Caco-2 (cell line): ENCODE measurements at regions not wholly inside any gene's neighbourhood (a gene's known extent, or its start where the extent isn't known, plus 50 kb on each side); places are given as distances from the start of the nearest gene placed in this dataset.

Experiments
- BruUV-seq: library from RNA; stranded (reverse); fragments of 400-500 nt; replicated peaks from 2 replicates; lab custom pipeline; 2021; lab: Mats Ljungman, UMichigan
- CTCF ChIA-PET: fragments of 300-600 bp; sonication (Branson Sonifier 250); formaldehyde crosslinking; loops from one replicate; lab custom pipeline; 2022; ENCODE audit warnings: antibody characterized with exemption; lab: Charles Lee
- POLR2A ChIA-PET: fragments of 300-600 bp; sonication (Branson Sonifier 250); formaldehyde crosslinking; loops from one replicate; lab custom pipeline; 2022; ENCODE audit warnings: antibody characterized with exemption; lab: Charles Lee
- DNase-seq, 2 experiments: peaks; one replicate each; pipeline versions ENCODE4 v3.0.0 to v3.0.0-alpha.2; 2020 to 2022
- H3K27me3 ChIP-seq: replicated peaks from 2 replicates; pipeline ENCODE4 v1.6.0; 2011; ENCODE audit warnings: low read length; ENCODE audit not compliant: control insufficient read depth, insufficient read depth
- H3K36me3 ChIP-seq: 2 replicates; pipeline ENCODE4 v1.5.1; 2011; ENCODE audit warnings: low read length; ENCODE audit not compliant: control insufficient read depth, insufficient read depth
- H3K4me1 ChIP-seq: fragments of 250-450 bp; sonication (Bioruptor Pico); 2 replicates; pipeline ENCODE4 v1.5.1; 2020; ENCODE audit warnings: mild to moderate bottlenecking
- H3K4me3 ChIP-seq: 2 replicates; pipeline ENCODE4 v1.5.1; 2011; ENCODE audit warnings: low read depth, mild to moderate bottlenecking, control low read depth, low read length
- H3K9me3 ChIP-seq: fragments of 250-450 bp; sonication (Bioruptor Pico); 2 replicates; pipeline ENCODE4 v1.5.1; 2020; ENCODE audit warnings: mild to moderate bottlenecking, moderate library complexity
- H3K27ac Mint-ChIP-seq: one replicate; pipeline ENCODE4 v1.8.0; 2022; ENCODE audit warnings: mixed read lengths; ENCODE audit not compliant: unreplicated experiment
- H3K27me3 Mint-ChIP-seq: one replicate; pipeline ENCODE4 v1.8.0; 2022; ENCODE audit warnings: mixed read lengths; ENCODE audit not compliant: insufficient read depth, unreplicated experiment
- H3K36me3 Mint-ChIP-seq: one replicate; pipeline ENCODE4 v1.8.0; 2022; ENCODE audit warnings: mild to moderate bottlenecking, mixed read lengths; ENCODE audit not compliant: insufficient read depth, unreplicated experiment
- H3K4me1 Mint-ChIP-seq: one replicate; pipeline ENCODE4 v1.8.0; 2022; ENCODE audit warnings: low read depth, mixed read lengths; ENCODE audit not compliant: unreplicated experiment
- H3K4me3 Mint-ChIP-seq: one replicate; pipeline ENCODE4 v1.8.0; 2022; ENCODE audit warnings: mild to moderate bottlenecking, moderate library complexity, mixed read lengths; ENCODE audit not compliant: unreplicated experiment
- H3K9me3 Mint-ChIP-seq: one replicate; pipeline ENCODE4 v1.8.0; 2022; ENCODE audit warnings: mixed read lengths; ENCODE audit not compliant: unreplicated experiment
- intact Hi-C: fragments of 100-400 bp; cut with micrococcal nuclease; formaldehyde crosslinking; loops from one replicate; pipeline ENCODE4 v1.10.0; 2022; ENCODE audit not compliant: unreplicated experiment
- TF ChIP-seq, protein P1 (sequence below), 2 experiments: fragments of 200-600 bp in 1 of 2; IDR thresholded peaks; 1 replicate in 1 of 2; 2 replicates in 1 of 2; pipeline versions ENCODE4 v1.5.1 to v1.8.0; 2011 to 2022; ENCODE audit warnings: antibody characterized with exemption in 1 of 2, control low read depth in 1 of 2, inconsistent platforms in 1 of 2, low read depth in 1 of 2, low read length in 1 of 2, mild to moderate bottlenecking in 1 of 2, moderate library complexity in 1 of 2; ENCODE audit not compliant: insufficient read depth in 1 of 2, severe bottlenecking in 1 of 2, unreplicated experiment in 1 of 2

DNA sequence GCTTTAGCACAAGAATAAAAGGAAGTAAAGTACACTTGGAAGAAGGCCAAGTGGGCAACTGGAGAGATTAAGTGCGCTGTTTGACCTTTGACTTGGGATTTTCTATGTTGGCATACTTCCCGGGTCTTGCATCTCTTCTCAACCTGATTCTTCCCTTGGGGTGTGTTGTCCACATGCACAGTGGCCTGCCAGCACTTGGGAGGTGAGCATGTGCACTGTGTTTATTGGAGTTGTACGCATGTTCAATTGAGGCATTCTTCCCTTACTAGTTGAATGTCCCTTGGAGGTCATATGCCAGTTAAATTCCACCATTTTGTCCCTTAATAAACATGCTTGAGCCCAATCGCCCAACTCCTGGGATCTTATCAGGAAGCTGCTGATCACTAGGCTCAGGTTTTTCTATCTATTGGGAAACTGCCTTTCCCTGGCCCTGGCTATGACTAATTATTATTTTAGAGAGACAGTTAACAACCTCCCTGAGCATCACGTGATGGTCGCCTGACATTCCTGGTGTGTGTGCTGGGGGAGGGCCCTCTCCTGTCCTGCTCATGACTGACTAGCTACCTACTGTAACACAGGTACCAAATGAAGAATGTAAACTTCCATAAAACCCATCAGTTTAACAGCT, 62.5 kb upstream of the RAPGEF4 start:
- no TSS peak for BruUV-seq
- ChIA-PET POLR2A (no interaction called here), CTCF (no interaction called here)
- H3K4me1 Mint-ChIP-seq, result no peaks in the 10 kb centered on the region
- Histone ChIP-seq H3K9me3 (no peaks in the 10 kb centered on the region), H3K27me3 (no peaks in the 10 kb centered on the region), H3K36me3 (no peaks in the 10 kb centered on the region), H3K4me3 (no peak overlapping the region), H3K4me1 (no peaks in the 10 kb centered on the region)
- TF ChIP-seq, protein P1, sequence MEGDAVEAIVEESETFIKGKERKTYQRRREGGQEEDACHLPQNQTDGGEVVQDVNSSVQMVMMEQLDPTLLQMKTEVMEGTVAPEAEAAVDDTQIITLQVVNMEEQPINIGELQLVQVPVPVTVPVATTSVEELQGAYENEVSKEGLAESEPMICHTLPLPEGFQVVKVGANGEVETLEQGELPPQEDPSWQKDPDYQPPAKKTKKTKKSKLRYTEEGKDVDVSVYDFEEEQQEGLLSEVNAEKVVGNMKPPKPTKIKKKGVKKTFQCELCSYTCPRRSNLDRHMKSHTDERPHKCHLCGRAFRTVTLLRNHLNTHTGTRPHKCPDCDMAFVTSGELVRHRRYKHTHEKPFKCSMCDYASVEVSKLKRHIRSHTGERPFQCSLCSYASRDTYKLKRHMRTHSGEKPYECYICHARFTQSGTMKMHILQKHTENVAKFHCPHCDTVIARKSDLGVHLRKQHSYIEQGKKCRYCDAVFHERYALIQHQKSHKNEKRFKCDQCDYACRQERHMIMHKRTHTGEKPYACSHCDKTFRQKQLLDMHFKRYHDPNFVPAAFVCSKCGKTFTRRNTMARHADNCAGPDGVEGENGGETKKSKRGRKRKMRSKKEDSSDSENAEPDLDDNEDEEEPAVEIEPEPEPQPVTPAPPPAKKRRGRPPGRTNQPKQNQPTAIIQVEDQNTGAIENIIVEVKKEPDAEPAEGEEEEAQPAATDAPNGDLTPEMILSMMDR (IDR thresholded peaks at IDR 0.05; ENCODE audit: insufficient read depth in 1 of 2, low read depth in 1 of 2, low read length in 1 of 2, severe bottlenecking in 1 of 2, unreplicated experiment in 1 of 2), result no peak
- intact Hi-C loops, result no loop called here
- no peaks in the 10 kb centered on the region for H3K9me3 Mint-ChIP-seq
- no peaks in the 10 kb centered on the region for H3K27me3 Mint-ChIP-seq
- DNase-seq, result no peak
- H3K36me3 Mint-ChIP-seq, result no peaks in the 10 kb centered on the region
- no peak overlapping the region for H3K27ac Mint-ChIP-seq
- H3K4me3 Mint-ChIP-seq, result no peak overlapping the region

DNA sequence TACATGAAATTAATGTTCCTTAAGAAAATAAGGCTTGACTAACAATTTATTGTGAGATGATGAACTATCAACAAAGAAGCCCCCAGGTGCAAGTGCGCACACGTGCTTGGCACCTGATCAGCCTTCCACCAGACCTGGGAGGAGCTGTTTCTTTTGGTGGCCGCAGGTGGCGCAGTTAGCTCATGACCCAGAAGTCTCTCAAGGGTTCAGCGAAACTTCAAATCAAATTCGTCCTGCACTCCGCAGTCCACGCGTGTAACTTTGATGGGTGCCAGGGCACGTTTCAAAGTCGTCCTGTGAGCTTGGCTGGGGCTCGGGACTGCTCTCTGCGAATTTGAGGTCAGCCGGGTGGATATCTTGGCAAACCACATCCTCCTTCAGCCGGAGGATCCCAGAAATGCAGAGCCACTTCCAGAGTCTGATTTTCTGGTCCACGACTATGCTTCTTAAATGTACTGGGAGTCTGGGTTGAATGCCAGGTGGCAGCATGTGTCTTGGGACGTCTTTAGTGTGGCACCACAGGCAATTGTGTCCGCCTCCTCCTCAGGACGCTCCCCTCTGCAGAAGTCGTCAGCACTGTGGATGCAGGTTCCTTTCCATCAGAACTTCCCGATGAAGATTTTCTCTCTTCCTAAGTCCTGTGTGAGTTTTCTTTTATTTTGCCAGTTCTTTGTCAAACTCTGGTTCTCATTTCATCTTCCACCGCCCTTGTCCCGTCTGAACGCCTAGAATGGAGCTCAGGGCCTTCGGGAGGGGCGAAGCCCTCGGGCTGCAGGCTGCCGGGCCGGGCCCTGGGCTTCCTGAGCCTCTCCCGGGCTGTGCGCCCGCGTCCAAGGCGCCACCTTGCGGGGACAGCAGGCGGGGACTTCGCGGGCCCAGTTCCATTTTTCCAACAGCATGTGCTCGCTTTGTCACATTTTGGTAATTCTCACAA, 61.3 kb upstream of the RAPGEF4 start:
- H3K36me3 ChIP-seq, result no peaks in the 10 kb centered on the region
- TF ChIP-seq, protein P1 (IDR thresholded peaks at IDR 0.05; ENCODE audit: insufficient read depth in 1 of 2, low read depth in 1 of 2, low read length in 1 of 2, severe bottlenecking in 1 of 2, unreplicated experiment in 1 of 2), result no peak
- H3K4me1 ChIP-seq, result no peaks in the 10 kb centered on the region
- H3K27me3 ChIP-seq, result no peaks in the 10 kb centered on the region
- Mint-ChIP-seq H3K9me3 (no peaks in the 10 kb centered on the region), H3K36me3 (no peaks in the 10 kb centered on the region), H3K4me3 (no peak overlapping the region), H3K27me3 (no peaks in the 10 kb centered on the region), H3K27ac (no peak overlapping the region), H3K4me1 (no peaks in the 10 kb centered on the region)
- ChIA-PET CTCF (no interaction called here), POLR2A (no interaction called here)
- no peaks in the 10 kb centered on the region for H3K9me3 ChIP-seq
- no peak for DNase-seq
- intact Hi-C loops, result no loop called here
- BruUV-seq, result no TSS peak
- H3K4me3 ChIP-seq, result no peak overlapping the region

DNA sequence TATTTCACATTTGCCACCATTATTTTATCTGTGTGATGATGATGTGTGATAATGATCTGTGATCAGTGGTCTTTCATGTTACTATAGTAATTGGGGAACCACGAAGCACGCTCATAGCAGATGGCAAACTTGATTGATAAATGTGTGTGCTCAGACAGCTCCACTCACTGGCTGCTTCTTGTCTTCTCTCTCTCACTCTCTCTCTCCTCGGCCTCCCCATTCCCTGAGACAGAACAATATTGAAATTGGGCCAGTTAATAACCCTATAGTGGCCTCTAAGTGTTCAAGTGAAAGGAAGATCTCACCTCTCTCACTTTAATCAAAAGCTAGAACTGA, 60.7 kb upstream of the RAPGEF4 start:
- Histone ChIP-seq H3K36me3 (no peaks in the 10 kb centered on the region), H3K27me3 (no peaks in the 10 kb centered on the region), H3K9me3 (no peaks in the 10 kb centered on the region), H3K4me3 (no peak overlapping the region), H3K4me1 (no peaks in the 10 kb centered on the region)
- no peak for DNase-seq
- no peaks in the 10 kb centered on the region for H3K9me3 Mint-ChIP-seq
- TF ChIP-seq, protein P1 (IDR thresholded peaks at IDR 0.05; ENCODE audit: insufficient read depth in 1 of 2, low read depth in 1 of 2, low read length in 1 of 2, severe bottlenecking in 1 of 2, unreplicated experiment in 1 of 2), result no peak
- CTCF ChIA-PET, result no interaction called here
- H3K27me3 Mint-ChIP-seq, result no peaks in the 10 kb centered on the region
- POLR2A ChIA-PET, result no interaction called here
- H3K27ac Mint-ChIP-seq, result no peak overlapping the region
- H3K36me3 Mint-ChIP-seq, result no peaks in the 10 kb centered on the region
- intact Hi-C loops, result no loop called here
- no peak overlapping the region for H3K4me3 Mint-ChIP-seq
- no peaks in the 10 kb centered on the region for H3K4me1 Mint-ChIP-seq
- no TSS peak for BruUV-seq
